ENCODE measurements at regions not wholly inside any gene's neighbourhood (a gene's known extent, or its start where the extent isn't known, plus 50 kb on each side); places are given as distances from the start of the nearest gene placed in this dataset.

- ChIA-PET CTCF (interaction anchor here (1.0 kb wide), 1 partner anchor 20 kb away, joined by 3 read pairs; no protein-coding TSS in a partner anchor), POLR2A (no interaction called here)
- Histone ChIP-seq H3K36me3 (ENCODE audit: control insufficient read depth in 2 of 2, insufficient read depth in 1 of 2, low read length in 2 of 2) (no peaks in the 10 kb centered on the region), H3K9me3 (ENCODE audit: control insufficient read depth, insufficient read depth, low read depth, low read length) (no peaks in the 10 kb centered on the region), H3K27ac (ENCODE audit: extremely low read depth, low read depth, low read length) (no peak overlapping the region), H3K4me1 (ENCODE audit: control insufficient read depth, insufficient read depth, low read length) (peaks cover 9% of the 10 kb centered on the region; the same call in 1 of the 2 replicates), H3K4me3 (ENCODE audit: low read depth, low read length) (no peak overlapping the region)
- TF ChIP-seq ZBTB6 (tag by site-specific recombination; IDR thresholded peaks at IDR 0.05) (no peak), ZSCAN30 (tag by site-specific recombination; IDR thresholded peaks at IDR 0.05) (no peak), BCL11B (tag by site-specific recombination; IDR thresholded peaks at IDR 0.05; ENCODE audit: low read depth) (no peak), HOXA7 (CRISPR knock-in tag; IDR thresholded peaks at IDR 0.05; ENCODE audit: borderline replicate concordance) (no peak), CTCF (tag by site-specific recombination; IDR thresholded peaks at IDR 0.05) (no peak), ZNF585B (tag by site-specific recombination; IDR thresholded peaks at IDR 0.05) (no peak), ZNF704 (tag by site-specific recombination; IDR thresholded peaks at IDR 0.05) (no peak), GLI4 (tag by site-specific recombination; IDR thresholded peaks at IDR 0.05) (no peak), ZNF571 (tag by site-specific recombination; IDR thresholded peaks at IDR 0.05) (no peak), KLF7 (tag by site-specific recombination; IDR thresholded peaks at IDR 0.05; ENCODE audit: borderline replicate concordance) (no peak), ZNF660 (tag by site-specific recombination; IDR thresholded peaks at IDR 0.05) (no peak), ZNF791 (tag by site-specific recombination; IDR thresholded peaks at IDR 0.05) (no peak), MYNN (tag by site-specific recombination; IDR thresholded peaks at IDR 0.05; ENCODE audit: borderline replicate concordance) (no peak)
Observed at GRCh38 chr12:92550661-92551060, 152.1 kb upstream of the PLEKHG7 start.

- no peak overlapping the region for H3K4me3 ChIP-seq (ENCODE audit: low read depth, low read length)
- no peaks in the 10 kb centered on the region for H3K9me3 ChIP-seq (ENCODE audit: control insufficient read depth, insufficient read depth, low read depth, low read length)
- ChIA-PET POLR2A (no interaction called here), CTCF (interaction anchor here (1.0 kb wide), 1 partner anchor 21 kb away, joined by 3 read pairs; no protein-coding TSS in a partner anchor)
- H3K36me3 ChIP-seq (ENCODE audit: control insufficient read depth in 2 of 2, insufficient read depth in 1 of 2, low read length in 2 of 2), result no peaks in the 10 kb centered on the region
- H3K4me1 ChIP-seq (ENCODE audit: control insufficient read depth, insufficient read depth, low read length), result peaks cover 9% of the 10 kb centered on the region; the same call in 1 of the 2 replicates
- no peak overlapping the region for H3K27ac ChIP-seq (ENCODE audit: extremely low read depth, low read depth, low read length)
- TF ChIP-seq ZBTB8A (tag by site-specific recombination; IDR thresholded peaks at IDR 0.05) (no peak), ZNF585B (tag by site-specific recombination; IDR thresholded peaks at IDR 0.05) (no peak), PRDM2 (tag by site-specific recombination; IDR thresholded peaks at IDR 0.05; ENCODE audit: borderline replicate concordance) (no peak), PBX3 (CRISPR knock-in tag; IDR thresholded peaks at IDR 0.05) (no peak), ZNF10 (tag by site-specific recombination; IDR thresholded peaks at IDR 0.05) (no peak), ZNF280D (tag by site-specific recombination; IDR thresholded peaks at IDR 0.05) (no peak), ZNF544 (tag by site-specific recombination; IDR thresholded peaks at IDR 0.05) (no peak), ZSCAN23 (tag by site-specific recombination; IDR thresholded peaks at IDR 0.05) (no peak), IKZF3 (tag by site-specific recombination; IDR thresholded peaks at IDR 0.05) (no peak), TRIM28 (IDR thresholded peaks at IDR 0.05; ENCODE audit: borderline replicate concordance, low read length) (no peak)
Observed at GRCh38 chr12:92550254-92550653, 152.5 kb upstream of the PLEKHG7 start.
